ENCODE measurements at regions not wholly inside any gene's neighbourhood (a gene's known extent, or its start where the extent isn't known, plus 50 kb on each side); places are given as distances from the start of the nearest gene placed in this dataset.

- no peak for DNase-seq (ENCODE audit: low read depth in 3 of 3)
Observed at GRCh38 chr11:70872955-70873735, 379.2 kb downstream of the SHANK2 start.

DNA sequence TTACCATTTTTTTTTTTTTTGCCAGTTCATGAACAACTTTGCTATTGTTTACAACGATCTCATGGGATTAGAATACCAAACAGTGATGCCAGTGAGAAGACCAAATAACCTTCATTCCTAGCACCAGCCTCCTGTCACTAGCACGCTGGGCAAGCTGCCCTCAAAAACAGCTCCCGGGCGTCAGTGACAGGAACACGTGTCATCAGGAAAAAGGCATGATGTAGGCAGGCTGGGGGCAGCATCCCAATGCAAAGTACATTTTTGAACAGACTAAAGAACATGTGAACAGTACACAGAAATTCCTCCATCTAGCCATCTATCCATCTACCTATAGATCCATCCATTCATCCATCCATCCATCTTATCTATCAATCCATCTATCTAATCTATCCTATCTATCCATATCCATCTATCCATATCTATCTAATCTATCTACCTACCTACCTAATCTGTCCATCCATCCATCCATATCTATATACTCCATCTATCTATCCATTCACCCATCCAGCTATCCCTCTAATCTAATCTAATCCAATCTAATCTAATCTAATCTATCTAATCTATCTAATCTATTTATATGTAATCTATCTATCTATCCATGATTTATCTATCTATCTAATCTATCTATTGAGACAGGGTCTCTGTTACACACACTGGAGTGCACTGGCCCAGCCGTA, 378.5 kb downstream of the SHANK2 start:
- no peak for DNase-seq (ENCODE audit: low read depth in 3 of 3)

- no peak for DNase-seq (ENCODE audit: low read depth in 3 of 3)
Observed at GRCh38 chr11:70876685-70877084, 375.7 kb downstream of the SHANK2 start.

GRCh38 chr11:70877151-70877550, 375.2 kb downstream of the SHANK2 start:
- DNase-seq (ENCODE audit: low read depth in 3 of 3) = no peak

DNA sequence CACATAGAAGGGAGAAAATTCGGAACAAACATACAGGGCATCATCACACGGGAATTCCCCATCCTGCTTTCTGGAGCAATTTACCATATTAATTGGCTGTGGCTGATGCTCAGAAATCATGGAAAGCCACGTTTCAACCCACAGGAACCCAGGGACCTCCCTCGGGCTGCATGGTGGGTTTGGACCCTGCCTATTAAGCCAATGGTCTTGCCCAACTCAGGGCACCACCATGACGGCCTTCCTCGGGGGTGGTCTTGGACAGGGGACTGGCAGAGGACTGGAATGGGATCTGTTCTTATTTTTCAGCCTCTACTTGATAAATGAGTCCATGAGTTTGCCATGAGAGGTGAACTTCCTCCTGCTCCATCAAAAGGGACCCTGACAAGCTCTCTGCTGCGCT, 374.0 kb downstream of the SHANK2 start:
- DNase-seq (ENCODE audit: low read depth in 3 of 3) = no peak

DNA sequence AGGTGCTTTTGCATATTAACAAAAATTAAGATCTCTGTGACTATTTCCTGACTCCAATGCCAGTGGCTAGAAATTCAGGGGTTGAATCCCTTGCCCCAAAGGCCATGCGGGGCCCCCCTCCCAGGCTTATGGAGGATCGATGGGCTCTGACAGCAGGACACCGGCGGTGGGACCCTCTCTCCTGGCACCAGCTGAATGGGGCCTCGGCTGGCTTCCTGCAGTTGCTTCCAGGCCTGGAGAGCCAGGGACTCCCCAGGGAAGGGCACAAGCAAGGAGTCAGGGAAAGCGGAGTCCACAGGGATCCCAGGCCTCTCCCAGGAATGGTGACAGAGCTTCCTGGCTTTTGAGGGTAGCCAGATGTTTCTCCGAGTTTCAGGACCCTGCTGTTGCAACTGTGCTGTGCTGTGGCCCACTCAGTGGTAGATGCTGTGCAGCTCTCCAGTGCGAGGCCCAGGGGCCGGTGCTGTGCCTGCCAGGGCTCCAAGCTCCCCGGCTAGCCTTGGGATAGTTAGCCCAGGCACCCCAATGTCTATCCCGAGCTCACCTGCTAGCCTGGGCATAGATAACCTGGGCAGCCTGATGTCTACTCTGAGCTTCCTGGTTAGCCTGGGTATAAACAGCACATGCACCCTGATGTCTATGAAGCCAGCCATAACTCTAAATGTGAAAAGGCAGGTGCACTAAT, 372.6 kb downstream of the SHANK2 start:
- DNase-seq (ENCODE audit: low read depth in 3 of 3) = no peak

DNA sequence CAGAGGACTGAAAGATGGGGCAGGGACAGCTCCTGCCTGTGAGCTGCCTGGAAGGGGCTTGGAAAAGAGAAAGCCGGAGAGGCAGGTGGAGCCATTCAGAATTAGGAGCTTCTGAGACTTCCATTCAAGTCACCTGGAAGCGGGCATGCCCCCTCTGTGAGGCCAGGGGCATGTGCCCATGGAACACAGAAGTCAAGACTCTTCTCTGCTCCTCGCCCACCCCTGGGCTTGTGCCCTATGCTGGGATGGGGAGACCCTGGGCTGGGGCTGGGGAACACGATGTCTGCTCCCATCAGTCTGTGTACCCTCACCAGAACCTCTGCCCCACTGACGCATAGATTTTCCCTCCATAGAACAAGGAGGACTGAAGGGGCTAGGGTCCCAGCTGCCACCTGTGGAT, 372.0 kb downstream of the SHANK2 start:
- DNase-seq (ENCODE audit: low read depth in 3 of 3) = no peak

- no peak for DNase-seq (ENCODE audit: low read depth in 3 of 3)
Observed at GRCh38 chr11:70881948-70882715, 370.2 kb downstream of the SHANK2 start.

DNA sequence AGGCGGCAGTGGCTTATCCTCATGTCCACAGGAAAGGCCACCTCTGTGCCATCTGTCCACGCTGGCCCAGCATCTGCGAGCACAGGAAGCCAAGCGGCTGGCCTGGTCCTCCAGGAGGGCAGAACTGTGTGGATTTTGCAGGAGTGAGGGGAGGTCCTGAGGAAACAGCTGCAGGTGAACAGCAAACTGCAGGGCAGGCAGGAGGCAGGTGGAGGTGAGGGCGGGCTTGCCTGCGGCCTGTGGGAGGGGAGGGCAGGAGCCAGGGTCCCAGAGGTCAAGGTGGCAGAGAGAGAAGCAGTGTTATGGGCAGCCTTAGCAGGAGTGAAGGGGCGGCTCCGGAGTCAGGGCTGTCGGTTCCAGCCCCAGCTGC, 369.7 kb downstream of the SHANK2 start:
- no peak for DNase-seq (ENCODE audit: low read depth in 3 of 3)

- no peak for DNase-seq (ENCODE audit: low read depth in 3 of 3)
Observed at GRCh38 chr11:70883323-70883940, 368.9 kb downstream of the SHANK2 start.

- no peak for DNase-seq (ENCODE audit: low read depth in 3 of 3)
Observed at GRCh38 chr11:70883973-70884623, 368.3 kb downstream of the SHANK2 start.

DNA sequence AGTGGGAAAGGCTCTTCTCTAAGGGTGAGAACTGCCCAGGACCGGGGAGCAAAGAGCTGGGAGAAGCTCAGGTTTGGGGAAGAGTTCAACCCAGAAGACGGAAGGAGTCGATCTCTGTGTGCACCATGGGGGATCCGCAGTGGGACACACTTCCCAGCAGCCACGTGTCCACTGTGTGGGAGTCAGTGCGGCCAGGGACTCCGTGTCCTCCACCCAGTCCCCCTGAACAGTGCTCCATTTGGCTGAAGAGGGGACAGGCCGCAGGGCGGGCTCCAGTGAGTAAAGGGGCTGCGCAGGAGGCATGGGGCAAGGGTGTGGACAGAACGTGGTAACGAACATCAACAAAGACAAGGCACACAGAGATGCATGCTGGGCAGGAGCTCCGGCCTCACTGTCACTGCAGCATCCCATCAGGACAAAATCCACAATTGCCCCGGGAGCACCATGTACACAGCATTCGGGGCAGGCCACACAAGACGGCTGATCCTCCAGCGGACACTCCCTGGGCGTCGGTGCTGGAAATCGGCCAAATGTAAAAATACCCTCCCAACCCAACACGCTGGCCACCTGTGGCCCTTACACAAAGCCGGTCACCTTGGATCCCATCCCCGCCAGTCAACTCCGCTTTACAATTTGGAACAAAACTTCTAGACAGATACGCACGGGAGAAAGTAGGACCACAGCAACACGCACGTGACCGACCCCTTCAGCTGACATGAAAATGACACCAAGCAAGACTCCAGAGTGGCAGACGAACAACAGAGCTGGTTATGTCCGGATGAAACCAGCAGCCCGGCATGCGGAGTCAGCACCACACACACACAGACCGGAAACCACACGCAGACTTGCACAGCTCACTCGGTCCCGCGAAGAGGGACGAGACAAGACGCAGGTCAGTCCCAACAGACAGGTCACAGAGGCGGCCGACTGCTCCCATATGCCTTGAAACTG, 366.8 kb downstream of the SHANK2 start:
- no peak for DNase-seq (ENCODE audit: low read depth in 3 of 3)

DNA sequence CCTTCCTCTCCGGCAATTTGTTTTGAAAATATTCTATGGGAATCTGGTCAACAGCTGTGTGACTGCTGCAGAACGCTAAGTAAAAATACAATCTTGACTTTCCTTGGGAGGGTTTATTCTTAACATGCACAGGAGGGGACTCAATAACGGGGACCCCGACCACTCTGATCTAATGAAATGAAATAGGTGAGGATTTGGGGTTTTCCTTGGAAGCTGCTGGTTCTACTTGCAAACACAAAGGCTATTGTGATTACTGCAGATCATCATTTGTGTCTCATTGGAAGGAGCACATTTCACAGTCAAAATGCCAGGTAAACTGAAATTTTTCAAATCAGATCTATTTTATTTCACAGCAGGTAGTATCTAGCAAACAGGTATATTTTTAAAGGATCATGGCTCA, 366.1 kb downstream of the SHANK2 start:
- no peak for DNase-seq (ENCODE audit: low read depth in 3 of 3)

GRCh38 chr11:70886676-70887541, 365.5 kb downstream of the SHANK2 start:
- no peak for DNase-seq (ENCODE audit: low read depth in 3 of 3)

GRCh38 chr11:70887542-70887827, 364.9 kb downstream of the SHANK2 start:
- no peak for DNase-seq (ENCODE audit: low read depth in 3 of 3)

DNA sequence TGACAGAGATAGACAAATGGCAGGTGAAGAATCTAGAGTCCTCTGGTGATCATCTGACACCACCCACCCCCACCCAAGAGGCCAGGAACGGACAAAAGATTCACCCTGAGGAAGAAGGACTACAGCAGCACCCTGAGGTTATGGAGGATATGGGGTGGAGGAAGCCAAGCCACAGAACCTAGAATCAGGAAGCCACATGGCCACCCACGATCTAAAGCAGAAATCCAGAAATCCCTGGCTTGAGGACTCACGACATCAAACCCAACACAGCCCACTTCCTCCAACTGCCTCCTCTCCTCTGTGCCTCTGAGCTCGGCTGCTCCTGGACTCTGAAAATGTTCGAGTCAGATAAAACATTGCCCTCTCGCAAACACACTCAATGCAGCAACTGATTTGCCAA, 364.3 kb downstream of the SHANK2 start:
- DNase-seq (ENCODE audit: low read depth in 3 of 3) = no peak

- DNase-seq (ENCODE audit: low read depth in 3 of 3) = no peak
Observed at GRCh38 chr11:70889411-70889810, 363.0 kb downstream of the SHANK2 start.

DNA sequence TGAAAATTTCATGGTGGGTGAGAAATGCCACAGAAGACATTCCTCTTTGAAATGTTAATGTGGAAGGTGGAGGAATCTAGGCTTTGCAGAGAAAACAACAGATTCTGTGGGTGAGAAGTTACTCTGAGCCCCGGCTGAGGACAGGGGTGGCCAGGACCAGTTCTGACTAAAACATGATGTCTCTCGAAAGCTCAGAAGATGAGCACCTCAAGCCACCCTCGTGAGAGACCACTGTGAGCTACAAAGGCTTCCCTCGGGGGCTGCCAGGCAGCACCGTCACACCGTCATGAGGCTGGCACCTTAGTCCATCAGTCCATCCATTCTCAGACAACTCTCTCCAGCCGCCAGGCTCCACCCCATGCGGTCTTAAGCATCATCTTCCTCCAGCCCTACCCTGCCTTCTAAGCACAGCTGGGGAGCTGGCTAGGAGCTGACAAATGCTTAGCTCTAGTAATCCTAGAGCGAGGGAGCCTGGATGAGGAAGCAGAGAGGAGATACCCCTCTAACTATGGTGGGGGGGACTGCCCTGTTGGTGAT, 360.5 kb downstream of the SHANK2 start:
- DNase-seq (ENCODE audit: low read depth in 3 of 3) = no peak

- no peak for DNase-seq (ENCODE audit: low read depth in 3 of 3)
Observed at GRCh38 chr11:70892889-70893288, 359.5 kb downstream of the SHANK2 start.
